ENCODE measurements at regions not wholly inside any gene's neighbourhood (a gene's known extent, or its start where the extent isn't known, plus 50 kb on each side); places are given as distances from the start of the nearest gene placed in this dataset.

DNA sequence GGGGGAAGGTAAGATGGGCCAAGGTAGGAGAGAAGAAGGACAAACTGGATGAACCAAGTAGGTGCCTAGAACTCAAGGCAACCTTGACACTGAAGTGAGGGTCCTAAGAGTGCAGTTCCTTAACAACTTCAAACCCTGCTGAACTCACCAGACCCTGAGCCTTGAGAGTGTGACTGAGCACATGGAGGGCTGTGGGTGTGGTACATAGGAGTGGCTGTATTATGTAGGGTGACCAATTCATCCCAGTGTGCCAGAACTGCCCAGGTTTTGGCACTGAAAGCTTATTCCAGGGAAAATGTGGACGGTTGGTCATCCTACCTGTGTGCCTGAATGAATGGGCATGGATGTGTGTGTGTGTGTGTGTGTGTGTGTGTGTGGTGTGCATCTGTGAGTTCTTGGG is 281.8 kb downstream of the DHX35 start:
- DNase-seq, result no peak

DNA sequence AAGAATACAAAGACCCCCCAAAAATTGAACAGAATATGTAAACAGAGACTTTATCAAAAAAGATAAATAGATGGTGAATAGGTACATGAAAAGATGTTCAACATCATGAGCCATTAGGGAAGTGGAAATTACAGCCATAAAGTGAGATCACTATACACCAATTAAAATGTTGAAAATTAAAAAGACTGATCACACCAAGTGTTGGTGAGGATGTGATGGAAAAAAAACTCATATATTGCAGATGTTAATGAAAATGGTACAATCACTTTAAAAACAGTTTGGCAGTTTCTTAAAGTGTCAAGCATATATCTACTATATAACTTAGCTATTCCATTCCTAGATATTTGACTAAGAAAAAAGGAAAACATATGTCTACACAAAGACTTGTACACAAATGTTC is 280.5 kb downstream of the DHX35 start:
- no peak for DNase-seq

DNA sequence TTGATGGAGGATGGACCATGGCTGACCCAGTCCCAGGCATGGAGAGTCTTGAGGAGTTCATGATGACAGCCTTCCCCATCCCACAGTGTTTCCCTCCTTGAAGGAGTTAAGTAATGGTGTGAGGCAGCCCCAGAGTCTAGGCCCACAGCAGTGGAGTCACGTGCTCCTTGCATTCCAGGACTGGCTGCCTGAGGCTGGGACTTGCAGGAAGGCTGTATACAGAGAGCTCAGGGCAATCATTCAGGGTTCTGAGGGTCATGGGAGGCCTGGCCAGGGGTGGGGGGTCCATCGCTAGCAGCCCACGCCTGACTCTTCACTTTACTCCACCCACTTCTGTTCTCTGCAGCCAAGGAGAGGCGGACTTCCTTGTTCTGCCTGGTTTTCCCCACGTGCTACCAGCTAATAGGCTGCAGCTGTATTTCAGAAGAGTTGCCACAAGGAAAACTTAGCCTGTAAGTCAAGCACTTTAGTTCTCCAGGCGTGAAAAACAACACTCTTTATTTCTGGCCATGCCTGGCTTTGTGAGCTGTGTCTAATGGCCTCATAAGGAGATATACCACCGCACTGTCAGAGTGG is 272.5 kb downstream of the DHX35 start:
- DNase-seq, result no peak

DNA sequence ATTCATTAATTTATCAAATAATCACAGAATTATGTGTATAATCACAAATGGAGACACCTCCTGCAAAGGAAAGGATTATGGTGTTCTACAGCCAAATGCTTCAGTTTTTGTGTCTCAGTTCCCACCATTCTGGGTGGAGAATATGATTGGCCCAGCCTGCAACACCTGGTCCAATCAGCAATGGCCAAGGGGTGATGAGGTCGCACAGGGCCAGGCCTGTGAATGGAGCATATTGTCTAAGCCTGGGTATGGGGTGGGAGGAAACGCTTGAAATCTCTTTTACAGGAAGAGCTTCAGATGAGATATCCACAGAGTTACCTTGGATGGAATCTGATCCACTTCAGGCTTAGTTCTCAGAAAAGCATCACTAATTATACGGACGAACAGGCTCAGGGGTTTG is 271.6 kb downstream of the DHX35 start:
- DNase-seq, result no peak

DNA sequence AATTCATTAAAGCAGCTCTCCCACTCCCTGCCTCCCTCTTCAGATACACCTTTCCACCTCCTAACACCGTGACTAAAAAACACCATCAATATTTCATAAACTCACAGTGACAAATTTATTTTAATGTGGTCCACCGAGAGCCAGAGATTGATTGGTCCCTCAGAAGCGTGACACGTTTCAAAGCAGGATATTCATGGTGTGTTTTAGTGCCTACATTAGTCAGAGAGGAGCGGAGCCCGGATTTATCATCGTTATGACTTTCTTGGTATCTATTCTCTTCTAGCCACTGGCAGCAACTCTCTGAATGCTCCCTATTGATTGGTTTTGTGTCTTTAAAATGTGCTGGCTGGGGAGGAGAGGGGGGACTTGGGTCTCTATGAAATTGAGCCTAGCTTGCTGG is 265.3 kb downstream of the DHX35 start:
- DNase-seq, result no peak

DNA sequence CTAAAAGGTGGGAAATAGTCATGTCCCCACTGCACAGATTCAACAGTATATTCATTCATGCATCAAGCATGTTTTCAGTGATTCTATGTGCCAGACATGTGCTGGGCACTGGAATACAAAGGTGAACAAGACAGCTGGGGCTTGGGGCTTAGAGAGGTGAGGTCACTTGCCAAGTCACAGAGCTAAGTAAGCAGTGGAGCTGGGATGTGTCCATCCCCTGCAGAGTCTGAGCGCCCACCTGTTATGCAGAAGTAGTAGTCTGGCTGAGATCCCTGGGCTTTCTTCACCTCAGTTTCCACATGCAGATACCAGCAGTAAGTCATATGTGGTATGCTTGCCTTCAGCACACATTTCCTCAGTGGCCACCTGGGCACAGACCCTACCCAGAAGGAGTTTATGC is 263.8 kb downstream of the DHX35 start:
- no peak for DNase-seq

DNA sequence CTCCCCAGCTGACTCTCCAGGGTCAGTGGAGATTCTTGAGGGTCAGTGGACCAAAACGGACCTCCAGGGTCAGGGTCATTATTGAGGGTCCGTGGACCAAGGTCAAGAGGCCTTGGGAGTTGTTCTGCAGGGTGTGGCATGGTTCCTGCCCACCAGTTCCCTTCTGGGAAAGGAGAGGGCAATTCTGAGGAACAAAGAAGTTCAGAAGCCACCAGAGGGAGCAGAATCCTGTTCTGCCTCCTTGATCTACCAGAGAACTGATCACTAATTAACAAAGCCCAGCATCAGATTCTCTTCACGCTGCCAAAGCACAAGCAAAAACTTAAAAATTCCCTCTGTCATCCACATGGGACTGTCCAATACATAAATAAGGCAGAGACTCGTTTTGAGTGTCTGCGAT is 263.4 kb downstream of the DHX35 start:
- no peak for DNase-seq

DNA sequence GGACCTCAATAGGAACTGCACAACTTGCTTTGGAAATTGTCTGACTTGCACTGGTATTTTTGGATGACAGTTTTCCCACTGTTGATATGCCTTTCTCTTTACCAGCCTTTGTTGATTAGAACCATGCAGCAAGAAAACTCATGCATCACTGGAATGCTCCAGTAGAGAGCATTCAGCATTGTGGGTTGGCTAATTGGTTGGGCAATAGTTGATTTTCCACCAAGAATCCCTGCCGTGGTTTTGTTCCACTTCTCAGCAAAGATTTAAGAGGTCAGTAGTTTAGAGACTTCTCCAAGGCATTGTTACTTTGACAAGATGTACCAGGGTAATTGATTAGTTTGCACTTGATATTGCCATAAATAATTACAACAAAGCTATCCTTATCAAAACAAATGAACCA is 260.0 kb downstream of the DHX35 start:
- no peak for DNase-seq

DNA sequence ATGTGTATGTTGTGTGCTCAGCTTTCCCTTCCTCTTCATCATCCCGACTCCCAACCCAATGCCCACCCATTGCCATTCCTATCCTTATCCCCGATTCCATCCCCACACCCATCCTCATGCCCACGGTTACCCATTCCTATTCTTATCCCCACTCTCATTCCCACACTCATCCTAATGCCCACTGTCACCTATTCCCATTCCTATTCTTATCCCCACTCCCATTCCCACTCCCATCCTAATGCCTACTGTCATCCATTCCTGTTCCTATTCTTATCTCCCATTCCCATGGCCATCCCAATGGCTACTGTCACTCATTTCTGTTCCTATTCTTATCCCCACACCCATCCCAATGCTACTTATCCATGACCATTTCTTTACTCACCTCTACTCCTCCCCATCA is 254.1 kb downstream of the DHX35 start:
- no peak for DNase-seq

DNA sequence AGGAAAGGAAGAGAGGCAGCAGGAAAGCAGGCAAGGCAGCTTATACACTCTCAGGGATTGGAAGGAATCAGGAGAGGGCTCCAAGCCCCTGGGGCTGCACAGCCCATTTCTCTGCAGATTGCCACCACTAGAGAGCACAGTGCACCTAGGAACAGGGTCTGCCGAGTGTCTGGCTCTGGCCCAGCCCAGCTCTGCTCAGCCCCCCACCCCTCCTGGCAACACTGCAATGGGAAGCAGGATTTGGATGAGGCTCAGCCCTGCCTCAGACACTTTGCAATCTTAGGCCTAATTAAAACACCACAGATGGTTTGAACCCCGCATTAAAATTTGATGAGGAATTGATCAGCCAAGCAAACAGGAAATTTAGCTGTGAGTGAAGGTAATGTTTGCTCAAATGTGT is 252.7 kb downstream of the DHX35 start:
- DNase-seq, result peak; percentile 59 to 70

DNA sequence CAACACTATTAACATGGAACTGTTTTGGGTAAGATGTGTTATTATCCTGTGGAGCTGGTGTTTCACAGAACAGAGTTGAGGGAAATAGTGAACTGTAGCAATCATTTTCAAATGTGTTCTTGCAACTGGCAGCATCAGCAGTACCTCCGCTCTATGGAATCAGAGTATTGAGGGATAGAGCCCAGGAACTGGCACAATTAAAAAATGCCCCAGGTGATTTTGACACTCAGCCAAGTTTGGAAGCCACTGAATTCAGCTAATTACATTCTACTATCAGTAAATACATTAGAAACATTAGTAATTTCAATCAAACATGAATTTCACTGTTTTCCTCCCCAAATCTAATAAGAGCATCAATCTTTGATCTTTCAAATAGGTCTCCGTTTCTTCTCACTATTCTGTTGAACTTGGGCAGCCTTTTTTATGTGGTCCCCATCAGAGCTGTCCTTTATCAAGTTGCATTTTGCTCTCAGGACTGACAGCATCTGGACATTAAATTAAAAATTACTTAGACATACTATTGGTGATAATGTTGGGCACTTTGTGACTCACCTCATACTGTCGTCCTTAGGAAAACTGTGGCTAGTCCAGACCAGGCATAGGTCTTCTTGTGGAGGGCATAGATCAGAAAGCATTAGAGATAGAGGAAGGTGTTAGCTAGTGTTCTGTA is 251.5 kb downstream of the DHX35 start:
- DNase-seq, result no peak

DNA sequence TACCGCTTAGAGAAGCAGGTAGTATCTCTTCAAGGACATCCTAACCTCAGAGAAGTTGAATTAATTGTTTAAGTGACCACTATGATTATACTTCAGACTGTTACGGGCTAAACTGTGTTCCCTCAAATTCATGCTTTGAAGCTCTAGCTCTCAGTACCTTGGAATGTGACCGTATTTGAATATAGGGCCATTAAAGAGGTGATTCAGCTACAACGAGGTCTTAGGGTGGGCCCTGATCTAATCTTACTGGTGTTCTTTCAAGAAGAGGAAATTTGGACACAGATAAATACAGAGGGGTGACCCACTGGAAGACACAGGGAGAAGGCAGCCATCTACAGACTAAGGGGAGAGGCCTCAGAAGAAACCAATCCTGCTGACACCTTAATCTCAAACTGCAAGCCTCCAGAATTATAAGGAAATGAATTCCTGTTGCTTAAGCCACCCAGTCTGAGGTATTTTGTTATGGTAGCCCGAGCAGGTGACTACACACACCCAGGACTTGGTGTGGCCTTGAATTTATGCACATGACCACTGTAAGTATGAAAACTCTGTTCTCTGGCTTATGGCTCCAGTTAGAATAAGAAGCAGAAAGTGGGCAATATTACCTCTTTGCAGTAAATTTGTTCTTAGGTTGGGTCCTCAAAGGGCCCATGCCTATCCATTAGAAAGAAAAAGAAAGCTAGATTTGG is 249.1 kb downstream of the DHX35 start:
- no peak for DNase-seq

DNA sequence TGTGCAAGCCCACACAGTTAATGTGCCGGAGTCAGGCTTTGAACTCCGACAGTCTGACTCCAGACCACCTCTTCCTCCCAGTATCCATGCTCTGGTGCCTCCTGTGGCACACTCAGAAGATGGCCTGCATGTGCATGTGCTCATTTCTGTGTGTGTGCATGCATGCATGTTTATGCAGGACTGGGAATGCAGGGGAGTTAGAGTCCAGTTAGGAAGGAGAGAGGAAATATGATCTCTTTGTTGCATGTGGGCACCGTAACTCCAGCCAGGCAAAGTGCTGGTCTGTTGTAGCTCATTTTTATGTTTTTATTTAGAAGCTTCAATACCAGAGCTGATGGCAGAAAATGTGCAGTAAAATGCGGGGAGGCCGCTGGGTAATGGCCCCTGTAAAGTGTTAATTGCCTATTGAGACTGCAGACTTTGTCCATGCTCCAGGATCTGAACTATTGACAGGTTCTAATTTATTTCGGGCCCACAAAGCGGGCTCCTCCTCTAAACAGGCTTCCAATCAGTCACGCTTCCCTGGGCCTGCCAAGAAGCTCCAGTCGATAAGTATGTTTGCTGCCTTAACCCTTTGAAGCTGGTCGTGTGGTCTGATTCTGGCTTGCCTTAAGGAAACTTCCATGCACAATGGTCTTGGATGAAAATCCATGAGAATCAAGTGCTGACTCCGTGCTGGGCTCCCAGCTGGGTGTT is 248.3 kb downstream of the DHX35 start:
- DNase-seq, result no peak

DNA sequence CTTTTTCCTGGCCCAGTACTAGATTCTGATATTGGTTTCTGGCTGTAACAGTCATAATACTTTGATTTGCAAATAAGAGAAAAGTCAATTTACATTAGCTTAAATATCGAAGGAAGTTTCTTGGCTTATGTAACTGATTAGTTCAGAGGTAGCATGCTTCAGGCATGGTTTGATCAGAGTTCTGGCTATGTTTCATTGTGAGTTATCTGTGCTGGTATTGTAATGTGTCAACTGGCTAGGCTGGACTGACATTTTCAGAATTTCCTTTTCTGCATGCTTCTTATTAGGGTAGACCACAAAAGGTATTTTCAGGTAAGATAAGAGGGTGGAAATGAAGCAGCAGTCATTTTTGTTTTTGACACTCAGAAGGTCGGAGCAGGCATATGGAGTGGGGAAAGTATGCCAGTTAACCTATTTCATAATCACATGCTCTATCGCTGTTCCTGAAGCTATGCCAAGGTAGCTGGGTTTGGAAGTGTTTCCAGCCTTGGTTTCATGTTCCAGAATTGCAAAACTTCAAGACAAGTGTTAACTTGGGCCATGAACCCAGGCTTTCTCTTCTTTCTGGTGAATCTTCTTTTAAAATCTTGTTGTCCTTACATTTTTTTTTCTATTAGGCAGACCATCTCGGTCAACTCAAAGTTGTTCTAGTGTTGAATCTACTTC is 244.9 kb downstream of the DHX35 start:
- DNase-seq, result no peak

DNA sequence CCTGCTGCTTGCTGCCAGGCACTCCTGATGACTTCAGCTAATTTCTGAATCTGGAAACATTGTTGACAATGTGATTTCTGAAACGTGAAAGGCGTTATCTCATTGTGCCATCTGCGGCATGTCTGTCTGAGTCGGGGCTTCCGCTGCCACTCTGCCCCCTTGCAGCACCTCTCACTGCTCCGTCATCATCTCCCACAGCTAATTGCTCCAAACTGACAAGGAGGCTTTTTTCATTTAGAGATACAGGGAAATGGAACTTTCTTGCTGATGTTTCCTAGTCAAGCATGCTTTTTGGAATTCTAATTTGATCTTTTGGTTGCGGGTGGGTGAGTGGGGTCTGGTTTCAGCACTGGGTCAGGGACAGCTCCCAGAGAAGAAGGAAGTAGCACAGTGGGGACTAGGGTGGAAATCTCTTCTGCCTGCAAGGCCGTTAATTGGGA is 233.5 kb downstream of the DHX35 start:
- DNase-seq, result no peak

DNA sequence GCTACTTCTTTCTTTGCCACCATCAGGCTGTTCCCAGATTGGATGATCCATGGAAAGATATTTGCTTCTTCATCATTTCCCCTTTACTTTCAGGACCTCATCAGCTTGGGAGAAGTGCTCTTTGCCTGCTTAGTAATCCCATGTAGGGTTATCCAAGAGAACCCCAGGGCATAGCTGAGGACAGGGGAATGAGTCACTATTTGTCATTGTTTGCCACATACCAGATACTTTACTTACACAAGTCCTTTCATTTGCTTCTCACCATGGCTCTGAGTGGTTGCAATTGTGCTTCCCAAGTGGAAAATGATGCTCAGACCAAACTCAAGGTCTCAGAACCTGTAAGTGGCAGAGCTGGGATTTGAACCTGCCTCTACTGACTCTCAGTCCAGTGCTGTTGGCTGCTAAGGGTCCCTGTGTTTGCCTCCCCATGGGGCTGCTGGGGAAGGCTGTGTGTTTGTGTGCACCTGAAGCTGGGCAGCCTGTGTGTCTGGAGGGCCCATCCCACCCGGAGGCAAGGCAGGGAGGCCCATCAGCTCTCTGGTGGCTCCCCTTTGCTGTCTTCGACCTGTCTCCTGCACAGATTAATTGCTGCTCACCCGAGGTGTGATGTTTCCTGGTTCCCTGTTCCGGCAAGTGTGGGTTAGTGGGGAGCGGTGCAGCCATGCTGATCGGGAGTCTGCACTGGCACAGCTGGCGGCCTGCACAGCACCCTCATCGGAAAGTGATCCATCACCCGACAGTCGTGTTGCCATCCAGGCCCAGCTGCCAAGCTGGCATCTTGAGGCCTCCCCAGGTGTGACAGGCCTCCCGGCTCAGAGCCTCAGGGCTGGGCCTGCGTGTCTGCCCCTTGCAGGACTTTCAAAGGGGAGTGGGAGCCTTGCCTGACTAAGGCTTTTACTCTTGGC is 228.8 kb downstream of the DHX35 start:
- no peak for DNase-seq

DNA sequence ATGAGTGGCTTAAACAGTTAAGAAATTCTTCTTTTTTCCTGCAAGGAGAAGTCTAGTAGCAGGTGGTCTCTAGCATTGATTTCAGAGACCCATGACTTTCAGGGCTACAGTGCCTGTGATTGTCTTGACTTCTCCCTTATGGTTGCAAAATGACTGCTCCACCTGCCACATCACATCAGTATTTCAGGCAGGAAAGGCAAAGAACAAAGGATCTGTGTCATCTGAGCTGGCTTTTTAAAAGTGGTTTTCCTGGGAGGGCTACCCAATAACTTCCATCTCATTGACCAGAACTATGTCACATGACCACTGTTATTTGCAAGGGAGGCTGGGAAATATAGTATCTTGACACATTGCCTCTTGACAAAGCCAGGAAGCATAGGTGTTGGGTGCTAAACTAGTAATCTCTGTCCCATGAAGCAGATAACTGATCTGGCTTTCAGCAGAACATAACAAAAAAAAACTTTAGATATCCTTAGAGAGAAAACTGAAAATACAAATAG is 226.2 kb downstream of the DHX35 start:
- DNase-seq, result no peak

DNA sequence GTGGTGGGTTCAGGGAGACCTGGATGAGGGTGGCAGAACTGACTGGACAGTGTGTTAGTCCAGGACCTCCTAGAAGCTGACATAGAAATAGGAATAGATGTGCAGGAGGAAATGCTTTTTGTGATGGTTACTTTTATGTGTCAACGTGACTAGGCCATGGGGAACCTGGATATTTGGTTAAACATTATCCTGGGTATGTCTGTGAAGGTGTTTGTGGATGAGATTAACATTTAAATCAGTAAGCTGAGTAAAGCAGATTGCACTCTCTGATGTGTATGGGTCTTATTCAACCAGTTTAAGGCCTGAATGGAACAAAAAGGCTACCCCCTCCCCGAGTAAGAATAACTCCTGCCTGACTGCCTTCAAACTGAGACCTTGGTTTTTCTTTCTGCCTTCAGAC is 219.3 kb downstream of the DHX35 start:
- no peak for DNase-seq

DNA sequence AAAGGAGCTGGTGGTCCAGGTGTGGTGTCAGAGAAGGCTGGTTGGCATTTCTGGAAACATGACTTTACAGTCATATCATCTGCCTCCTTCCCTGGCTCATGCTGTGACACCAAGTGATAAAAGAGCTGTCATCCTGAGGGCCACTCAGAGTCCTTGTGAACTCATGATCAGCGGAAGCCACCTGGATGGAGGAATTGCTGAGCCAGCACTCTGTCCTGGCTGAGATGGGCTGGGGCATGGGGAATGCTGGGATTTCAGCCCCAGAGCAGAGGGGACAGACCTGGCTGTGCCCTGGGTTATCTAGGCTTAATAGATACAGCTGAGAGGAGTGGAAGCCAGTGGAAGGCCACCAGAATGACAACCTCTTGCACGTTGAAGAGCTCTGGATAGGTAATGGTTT is 214.3 kb downstream of the DHX35 start:
- no peak for DNase-seq

DNA sequence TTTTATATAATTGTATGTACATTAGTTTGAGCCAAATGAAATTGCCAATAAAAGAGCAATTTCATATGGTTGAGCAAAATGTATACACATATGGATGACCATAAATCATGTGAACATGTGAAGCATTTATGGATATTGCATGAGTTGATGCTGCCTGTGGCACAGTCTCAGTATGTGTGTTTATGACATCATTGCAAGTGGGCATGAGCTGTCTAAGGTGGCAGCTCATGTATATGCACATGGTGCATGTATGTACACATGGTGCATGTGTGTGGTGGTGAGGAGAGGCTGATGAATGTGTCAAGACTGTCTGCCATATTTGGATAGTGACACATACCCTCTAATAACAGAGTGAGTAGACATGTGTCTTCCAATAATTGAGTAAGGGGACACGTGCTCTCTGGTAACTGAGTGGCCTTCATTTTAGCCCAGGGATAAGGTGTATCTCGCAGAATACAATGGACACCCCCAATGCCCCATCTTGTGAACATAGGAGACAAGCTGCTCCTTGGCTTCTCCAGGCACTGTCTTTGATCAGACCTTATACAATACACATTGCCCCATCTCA is 208.8 kb downstream of the DHX35 start:
- DNase-seq, result no peak

DNA sequence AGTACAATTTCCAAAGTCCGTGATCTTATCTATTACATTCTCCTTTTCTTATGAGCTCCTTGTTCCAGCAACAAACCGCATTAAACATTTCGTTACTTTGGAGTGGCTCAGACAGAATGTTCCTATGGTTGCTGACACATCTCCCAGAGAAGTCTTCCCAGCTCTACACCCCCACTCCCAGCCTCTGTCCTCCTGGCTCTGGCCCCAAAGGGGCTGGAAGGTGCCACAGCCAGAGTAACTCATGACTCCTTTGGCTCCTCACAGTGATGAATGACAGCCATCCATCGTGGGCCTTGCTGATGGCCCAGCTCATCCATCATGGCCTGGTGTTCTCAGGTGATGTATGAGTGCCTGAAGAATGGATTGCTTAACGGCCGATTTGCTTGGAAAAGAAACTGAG is 203.0 kb downstream of the DHX35 start:
- no peak for DNase-seq

DNA sequence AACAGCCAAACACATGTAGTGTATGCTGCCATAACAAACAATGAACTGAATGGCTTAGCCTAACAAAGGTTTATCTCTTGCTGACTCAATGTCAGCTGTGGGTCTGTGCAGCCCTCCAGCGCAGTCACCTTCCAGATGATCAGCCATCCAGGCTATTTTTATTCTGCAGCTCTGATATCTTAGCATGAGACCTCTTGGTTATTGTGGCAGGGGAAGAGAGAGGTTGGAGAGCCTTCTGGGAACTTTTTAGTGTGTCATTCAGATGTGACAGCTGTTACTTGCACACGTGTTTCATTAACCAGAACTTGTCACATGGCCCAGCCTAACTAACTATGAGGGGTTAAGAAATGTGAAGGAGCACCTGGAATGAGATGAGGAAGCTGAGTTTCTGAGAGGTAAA is 202.5 kb downstream of the DHX35 start:
- DNase-seq, result no peak
